GM03348 (cell line): ENCODE measurements at regions not wholly inside any gene's neighbourhood (a gene's known extent, or its start where the extent isn't known, plus 50 kb on each side); places are given as distances from the start of the nearest gene placed in this dataset.
A peak's percentile ranks its signal among the peaks of the same experiment; 100 is the strongest.
"Not testable (repeated sequence)": the region's sequence is repeated elsewhere in the genome, so short reads cannot be mapped to it uniquely, and the experiment has no call there.

Experiments used
- DNase-seq: peaks from one replicate; pipeline ENCODE4 v3.0.0; 2012; ENCODE audit warnings: low spot score

DNA sequence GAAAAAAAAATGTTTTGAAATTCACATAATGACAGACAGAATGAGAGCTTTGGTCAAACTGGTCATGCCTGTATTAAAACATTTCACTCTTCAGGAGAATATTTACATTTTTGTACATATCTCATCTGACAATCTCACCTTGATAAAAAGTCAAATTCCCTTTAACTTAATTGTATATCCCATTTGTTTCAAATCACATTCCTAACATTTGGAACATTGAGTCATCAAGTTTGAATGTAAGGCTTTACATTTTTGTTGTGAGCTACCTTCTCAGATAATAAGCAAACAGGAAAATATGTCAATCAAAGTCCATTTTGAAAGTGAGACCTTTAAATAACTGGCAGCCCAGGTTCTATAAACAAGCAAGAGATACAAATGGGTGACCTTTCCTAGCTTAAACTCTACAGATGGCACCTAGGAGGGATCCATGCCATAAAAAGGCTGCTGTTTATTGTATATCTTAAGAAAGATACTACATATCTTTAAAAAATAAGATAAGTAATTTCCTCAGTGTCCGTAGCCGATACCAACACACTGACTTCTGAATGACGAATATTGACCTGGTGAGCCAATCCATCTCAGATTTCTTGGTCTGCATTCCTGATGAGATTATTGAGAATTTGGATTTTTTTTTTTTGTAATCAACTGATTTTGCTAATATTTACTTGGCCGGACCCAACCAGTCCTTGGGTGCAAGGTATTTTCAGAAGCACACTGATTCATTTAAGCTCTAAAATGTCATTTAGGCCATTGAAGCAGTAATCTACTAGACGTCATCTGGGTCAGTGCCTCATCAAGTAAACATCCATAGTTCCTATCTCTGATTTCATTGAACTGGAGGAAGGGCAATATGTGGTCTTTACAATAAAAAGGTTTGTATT is 259.6 kb downstream of the BTG1 start:
- no peak for DNase-seq

DNA sequence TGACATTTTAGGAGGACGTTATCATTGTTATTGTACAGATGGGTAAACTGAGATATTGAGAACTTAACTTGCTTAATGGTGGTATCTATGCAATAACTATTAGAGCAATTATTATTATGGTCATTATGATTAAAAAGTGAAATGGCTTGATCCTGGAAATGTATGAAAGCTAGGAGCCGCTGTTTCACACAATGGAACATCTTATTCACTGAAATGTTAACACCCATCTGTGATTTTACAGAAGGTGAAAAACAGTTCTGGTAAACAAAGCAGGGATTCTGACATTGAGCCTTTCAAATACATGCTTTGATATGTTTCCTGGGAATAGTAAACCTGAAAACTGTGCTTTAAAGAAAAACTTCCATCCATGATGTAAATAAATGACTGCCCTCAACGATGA is 261.4 kb downstream of the BTG1 start:
- DNase-seq = no peak

DNA sequence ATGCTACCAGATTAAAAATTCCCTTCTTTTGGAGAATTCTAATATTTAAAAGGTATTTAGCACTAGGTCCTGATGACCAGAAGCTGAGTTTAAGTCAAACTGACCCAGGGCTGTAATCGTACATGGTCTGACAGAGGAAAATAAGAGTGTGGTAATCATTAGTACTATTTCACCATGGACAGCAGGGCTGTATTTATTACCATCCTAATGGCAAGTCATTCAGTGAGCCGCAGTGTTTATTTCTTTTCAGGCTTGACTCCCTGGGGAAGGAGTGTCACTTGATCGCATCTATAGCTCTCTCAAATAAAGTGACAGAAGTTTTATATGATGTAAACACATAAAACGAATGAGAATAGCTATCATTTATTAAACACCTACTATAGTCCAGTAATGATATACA is 261.8 kb downstream of the BTG1 start:
- no peak for DNase-seq

DNA sequence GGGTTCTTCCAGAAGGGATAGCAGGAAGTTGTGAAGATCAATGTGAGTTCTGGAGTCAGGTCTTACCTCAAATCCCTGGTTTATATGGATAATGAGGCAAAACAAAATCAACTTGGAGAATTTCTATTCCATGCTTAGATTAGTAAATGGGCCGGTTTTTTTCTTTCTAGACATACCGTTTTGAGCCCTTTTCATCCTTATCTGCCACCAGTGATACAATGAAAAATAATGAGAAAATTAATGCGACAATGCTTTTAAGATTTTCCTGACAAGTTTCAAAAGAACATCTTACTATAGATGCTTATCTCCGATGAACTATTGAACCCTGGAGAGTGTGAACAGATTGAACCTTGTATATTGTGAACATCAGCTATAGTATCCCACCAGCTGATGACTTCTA is 262.7 kb downstream of the BTG1 start:
- no peak for DNase-seq

DNA sequence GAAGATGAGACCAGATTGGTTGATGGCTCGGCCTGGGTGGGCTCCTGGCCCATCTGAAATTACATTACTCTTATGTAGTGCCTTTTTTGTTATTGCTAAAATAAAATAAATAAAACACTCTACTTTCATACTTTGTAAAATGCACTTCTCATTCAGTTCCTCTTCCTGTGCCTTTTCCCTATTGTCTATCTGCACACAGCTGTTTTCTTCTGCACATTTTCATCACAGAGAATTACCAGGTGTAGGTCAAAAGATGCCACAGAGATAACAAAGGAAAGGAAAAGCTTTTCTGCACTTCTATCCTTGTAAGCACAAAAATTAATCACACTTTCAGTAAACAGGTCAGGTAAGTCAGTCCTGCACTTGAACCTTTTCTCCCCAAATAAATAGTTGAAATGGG is 265.1 kb downstream of the BTG1 start:
- no peak for DNase-seq

DNA sequence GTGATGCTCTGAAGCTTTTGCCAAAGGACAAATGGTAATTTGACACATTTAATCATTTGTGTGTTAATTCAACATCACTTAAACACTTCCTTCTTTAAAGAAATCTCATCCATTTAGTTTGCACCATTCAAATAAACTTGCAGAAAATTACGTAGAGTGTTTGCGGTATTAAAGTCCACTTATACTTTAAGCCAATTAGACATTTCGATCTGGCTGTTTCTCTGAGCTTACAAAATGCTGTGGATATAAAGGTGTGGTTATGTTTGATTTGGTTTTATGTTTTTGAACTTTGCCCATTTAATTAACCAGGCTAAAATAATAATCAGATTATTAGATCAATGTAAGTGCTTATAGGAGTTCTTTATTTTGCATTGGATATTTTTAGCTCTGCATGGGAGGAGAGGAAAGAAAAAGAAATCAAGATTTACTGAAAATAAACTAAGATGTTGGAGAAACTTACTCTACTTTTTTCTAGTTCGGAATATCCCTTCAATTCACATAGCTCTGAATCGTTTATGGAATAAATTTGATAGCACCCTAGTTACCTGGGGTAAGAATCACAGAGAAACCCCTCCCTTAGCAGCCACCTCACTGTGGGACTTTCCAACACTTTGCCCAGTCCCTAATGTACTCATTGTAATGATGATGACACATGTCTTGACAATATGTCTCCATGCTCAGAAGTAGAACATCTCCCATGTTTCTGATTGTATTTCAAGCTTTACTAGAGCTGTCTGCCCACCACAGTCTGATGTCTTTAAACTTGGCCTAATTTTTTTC is 268.0 kb downstream of the BTG1 start:
- no peak for DNase-seq

DNA sequence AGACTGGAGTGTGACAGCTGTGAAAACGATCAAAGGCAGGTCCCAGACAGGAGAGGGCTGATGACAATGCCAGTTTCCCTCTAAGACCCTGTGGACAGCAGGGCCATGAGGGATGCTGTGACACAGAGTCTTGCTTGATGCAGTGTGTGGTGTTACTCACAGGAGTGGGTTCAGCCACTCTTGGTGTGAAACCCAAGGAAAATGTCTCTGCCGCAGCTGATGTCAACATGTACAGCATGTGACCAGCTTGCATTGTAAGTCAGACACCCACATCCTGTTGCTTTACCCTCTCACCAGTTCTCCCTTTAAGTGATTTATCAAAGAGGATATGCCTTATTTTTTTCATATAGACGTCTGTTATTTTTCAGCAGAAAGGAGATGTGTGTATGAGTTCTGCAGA is 268.6 kb downstream of the BTG1 start:
- DNase-seq = no peak

DNA sequence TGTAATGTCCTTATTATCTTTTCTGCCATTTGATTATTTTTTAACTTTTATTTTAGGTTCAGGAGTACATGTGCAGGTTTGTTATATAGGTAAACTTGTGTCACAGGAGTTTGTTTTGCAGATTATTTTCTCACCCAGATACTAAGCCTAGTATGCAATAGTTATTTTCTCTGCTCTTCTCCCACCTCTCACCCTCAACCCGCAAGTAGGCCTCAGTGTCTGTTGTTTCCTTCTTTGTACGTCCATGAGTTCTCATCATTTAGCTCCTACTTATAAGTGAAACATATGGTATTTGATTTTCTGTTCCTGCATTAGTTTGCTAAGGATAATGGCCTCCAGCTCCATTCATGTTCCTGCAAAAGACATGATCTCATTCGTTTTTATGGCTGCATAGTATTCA is 270.0 kb downstream of the BTG1 start:
- not testable (repeated sequence) for DNase-seq

DNA sequence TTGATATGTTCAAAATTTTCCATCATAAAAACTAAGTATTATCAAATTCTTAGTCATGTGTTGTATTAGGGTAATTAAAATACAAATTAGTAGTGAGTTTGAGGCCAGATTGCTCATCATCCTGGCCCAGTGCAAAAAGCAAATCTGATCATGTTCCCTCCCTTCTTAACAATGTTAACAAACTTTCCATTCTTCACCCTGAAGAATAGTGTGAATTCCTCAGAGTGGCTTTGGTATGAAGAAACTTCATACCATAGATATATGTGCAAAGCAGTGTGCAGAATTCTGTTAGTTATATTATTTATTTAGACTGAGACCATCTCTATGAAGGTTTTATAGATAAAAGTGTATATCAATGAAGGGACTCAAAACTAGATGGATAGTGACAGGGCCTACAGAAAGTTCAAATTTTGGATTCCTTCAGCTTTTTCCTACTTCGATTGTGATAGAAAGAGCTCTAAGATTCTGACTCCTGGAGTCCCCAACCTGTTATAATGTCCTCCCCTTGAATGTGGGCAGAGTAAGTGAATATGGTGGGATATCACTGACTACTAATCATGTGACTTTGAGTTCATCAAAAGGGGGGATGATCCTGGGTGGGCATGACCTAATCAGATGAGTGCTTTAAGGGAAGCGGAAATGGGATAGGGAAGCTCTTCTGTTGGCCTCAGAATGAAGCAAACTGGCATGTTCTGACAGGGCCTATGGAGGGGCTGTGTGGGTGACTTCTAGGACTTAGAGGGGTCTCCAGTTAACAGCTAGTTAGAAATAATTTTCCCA is 271.4 kb downstream of the BTG1 start:
- peak; percentile 14 for DNase-seq

DNA sequence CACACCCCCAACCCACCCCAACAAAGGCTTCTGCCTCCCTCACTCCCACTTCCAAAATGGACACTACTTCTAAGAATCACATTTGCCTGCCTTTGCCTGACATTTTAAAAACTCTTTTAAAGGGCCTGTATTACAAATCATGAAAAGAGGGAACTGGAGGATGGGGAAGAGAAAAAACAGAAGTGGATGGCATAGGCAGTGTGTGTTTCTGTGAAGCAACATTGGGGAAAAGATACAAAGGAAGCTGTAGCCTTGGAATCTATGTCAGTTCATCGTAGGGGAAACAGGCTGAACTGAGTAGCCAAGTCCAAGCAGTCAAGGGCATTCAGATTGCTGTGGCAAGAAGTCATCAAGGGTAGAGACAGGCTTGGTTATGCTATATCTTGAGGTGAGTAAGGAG is 273.9 kb downstream of the BTG1 start:
- DNase-seq = no peak

DNA sequence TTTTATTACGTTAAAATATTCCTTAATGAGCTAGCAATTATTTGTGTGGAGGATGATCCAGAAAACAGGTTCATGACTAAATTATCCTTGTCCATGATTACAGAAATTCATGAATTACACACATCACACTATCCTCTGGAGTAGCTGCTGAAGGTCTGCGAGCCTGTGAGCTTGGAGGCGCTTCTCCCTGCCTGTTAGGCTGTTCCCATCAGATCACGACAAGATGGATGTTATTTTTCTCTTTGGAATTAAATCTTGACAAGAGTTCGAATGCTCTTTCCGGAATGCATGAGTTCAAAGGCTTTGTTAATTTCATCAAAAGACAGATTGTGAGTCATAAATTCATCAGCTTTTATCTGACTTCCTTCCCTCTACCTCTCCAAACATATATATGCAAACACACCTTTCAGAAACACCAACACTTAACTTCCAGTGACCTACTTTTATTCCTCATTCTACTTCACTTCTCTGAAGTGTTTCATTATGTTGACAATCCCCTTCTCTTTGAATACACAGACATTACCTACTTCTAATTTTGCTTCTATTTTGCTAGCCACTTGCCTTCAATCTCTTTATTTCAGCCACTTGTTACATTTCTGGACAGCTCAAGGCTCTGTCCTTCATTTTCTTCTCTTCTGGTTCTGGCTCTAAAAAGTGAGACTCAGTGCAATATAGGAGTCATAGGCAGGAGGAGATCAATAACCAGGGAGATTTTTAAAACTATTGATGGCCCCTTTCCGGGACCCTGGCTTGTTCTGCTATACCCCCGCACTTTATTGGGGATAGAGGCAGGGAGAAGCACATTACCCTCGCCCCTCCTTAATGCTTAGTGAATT is 274.6 kb downstream of the BTG1 start:
- DNase-seq = no peak

DNA sequence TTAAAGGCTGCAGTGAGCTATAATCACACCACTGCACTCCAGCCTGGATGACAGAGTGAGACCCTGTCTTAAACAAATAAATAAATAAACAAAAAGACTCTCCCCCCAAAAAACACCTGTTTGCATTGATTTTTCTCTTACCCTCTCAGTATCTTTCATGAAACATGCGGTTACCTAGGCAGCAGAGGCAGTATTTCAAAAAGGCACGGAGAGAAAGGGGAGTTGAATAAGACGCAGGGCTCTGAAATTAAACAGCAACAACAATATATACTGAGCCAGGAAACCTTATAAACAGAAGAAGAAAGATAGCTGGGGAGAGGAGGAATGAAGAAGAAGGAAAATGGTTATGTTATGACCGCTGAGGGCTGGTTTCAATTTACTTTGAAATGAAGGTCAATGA is 277.6 kb downstream of the BTG1 start:
- DNase-seq = no peak

DNA sequence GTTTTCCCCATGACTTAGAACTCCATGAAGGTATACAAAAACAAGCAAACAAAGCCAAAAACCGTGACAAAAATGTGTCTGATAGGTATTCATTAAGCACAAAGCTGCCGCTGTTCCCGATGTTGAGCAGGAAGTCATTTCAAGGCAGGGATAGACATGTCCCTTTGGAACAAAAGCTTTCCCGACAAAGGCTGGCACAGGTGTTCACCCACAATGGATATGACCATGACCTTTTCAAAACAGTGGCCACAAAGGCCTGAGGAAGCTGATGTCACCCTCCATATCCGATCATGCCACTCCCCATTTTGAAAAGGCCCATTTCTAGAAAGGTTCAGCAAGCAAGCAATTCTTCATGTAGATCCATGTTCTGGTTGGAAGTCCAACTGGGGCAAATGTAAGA is 279.1 kb downstream of the BTG1 start:
- DNase-seq = no peak

DNA sequence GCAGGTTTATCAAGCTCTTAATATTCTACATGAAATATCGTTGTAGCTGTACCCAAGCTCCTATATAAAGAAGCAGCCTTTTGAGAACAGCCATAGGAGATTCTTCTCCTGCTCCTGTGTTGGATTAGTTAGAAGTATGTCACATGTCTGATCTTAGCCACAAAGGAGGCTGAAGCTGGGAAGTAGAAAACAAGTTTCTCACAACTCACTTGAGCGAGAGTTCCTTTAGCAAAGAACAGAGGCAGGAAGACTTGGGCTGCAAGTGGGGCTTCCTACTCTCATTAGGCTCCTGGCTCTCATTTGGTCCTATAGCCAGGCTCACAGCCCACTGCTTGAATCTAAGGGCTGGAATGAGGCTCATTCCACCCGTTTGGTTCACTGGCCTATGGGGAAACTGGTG is 281.9 kb downstream of the BTG1 start:
- DNase-seq = no peak

DNA sequence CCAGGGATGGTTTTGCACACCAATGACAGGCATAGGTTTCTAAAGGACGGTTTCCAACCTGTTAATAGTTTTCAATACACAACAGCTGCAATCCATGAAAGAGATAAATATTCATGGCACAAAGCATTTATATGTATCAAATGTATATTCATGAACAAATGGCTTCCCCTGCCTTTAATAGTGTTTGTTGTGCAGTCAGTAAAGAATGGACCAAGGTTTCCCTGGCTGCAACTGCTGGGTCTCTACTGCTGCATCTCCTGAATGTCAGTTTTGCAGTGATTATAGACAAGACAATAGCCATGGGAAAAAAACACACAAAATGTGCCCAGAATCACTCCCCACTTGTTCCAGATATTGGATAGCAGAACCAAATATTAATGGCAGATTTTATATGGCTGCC is 284.1 kb downstream of the BTG1 start:
- no peak for DNase-seq

DNA sequence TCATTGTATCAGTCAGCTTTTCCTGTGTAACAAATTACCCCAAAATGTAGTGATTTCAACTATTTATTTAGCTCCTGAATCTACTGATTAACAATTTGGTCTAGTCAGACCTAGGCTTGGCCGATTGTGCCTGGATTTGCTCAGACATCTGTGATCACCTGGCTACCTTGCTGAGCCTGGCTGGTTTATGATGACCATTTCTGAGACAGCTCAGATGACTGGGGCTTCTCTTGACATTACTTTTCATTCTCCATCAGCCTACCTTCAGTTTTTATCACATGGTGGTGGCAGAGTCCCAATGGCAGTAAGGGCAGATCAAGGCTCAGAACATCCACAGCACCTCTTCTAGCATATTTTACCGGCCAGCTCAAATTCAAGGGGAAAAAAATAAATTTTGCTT is 286.3 kb downstream of the BTG1 start:
- no peak for DNase-seq

DNA sequence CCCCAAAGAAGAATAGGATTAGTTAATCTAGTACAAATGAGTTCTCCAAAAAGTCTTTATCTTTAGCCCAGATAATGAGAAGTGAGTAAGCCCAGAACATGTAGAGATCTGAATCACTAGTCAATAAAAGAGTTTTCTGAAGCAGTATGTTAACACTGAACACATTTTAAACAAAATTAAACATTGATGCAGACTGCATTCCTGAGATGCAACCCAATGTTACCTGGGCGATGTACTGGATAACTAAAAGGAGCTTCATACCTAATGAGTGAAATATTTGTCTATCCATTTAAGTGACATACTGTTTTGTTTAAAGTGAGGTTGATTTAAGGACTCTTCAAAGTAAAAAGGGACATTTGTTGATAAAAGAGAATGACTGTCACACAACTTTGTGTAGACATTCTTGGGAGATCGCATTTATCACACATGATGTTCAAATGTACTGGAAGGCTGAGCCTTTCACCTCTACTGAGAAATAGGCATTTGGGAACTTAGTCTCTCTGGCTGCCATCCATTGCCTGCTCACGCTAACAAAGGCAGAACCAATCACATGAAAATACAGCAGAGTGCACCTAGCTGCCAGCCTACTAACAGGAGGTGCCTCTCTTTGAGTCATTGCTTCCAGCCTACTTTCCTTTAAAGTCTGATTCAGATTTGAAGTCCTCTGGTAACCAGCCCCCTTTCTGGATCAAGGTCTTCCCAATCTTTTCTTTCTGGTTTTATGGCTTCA is 287.7 kb downstream of the BTG1 start:
- DNase-seq = no peak

DNA sequence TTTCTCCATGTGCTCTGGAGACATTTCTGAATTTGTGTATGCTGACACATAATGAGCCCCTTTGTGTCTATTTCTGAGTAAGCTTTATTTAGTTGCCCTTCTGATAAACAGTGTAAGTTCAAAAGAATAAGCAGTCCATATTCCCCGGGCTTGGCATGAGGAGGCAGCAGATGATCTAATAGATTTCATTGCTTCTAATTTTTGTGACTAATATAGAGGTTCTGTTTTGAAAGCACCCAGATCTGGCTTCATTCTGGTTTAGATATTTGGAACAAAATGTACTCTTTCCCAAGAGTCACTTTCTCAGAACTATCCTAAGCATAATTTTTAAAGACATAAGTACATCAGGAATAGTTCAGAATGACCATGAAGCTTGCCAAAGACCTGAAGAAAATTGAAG is 290.9 kb downstream of the BTG1 start:
- DNase-seq = peak; percentile 15

DNA sequence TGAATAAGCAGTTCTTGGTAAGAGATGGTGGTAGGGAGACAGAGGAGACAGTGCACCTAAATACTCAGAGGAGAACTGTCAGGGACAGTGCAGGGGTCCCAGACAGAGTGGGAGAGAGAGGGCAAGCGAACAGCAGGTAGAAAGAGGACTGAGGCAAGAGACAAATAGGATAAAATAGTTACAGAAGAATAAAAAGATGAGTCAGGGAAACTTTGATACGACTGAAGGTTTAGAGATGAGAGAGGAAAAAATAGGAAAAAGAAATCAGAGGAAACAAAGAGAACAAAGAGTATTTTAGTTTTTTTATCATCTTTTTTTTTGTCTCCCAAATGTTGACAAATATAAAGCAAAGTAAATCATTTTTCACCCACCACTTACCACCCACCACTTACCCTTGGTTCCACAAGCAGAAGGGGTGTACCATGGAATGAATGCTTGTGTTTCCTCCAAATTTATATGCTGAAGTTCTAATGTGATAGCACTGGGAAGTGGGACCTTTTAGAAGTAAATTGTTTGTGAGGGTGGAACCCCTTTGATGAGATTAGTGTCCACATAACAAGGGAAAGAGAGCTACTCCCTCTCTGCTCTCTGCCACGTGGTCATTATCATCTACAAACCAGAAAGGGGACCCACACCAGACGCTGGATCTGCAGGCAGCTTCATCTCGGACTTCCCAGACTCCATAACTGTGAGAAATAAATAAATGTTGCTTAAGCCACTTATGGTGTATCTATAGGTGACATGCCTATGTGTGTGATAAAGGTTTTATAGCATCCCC is 292.1 kb downstream of the BTG1 start:
- no peak for DNase-seq

DNA sequence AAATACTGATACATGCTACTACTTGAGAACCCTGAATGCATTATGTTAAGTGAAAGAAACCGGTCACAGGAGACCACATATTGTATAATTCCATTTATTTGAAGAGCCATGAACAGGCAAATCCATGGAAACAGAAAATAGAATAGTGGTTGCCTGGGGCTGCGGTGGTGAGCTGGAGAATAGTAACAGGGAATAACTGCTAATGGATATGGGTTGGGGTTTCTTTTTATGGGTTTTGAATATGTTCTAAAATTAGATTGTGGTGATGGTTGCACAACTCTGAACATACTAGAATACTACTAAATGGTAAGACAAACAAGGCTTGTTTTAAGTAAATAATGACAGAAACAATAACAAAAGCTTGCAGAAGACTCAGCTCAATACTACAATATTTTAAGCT is 293.0 kb downstream of the BTG1 start:
- DNase-seq = no peak
